RWPE2 (cell line): ENCODE measurements at regions not wholly inside any gene's neighbourhood (a gene's known extent, or its start where the extent isn't known, plus 50 kb on each side); places are given as distances from the start of the nearest gene placed in this dataset.

Experiments
- ATAC-seq: fragments of 200-7000 bp; cut with Tn5 transposase; 3 replicates; pipeline ENCODE4 v1.9.1; 2021; ENCODE audit warnings: low read depth
- DNase-seq: peaks from one replicate; pipeline ENCODE4 v3.0.0-alpha.2; 2020; ENCODE audit warnings: low spot score
- H3K27ac ChIP-seq: fragments of 450-650 bp; 2 replicates; pipeline ENCODE4 v1.5.1; 2017; ENCODE audit warnings: mild to moderate bottlenecking; ENCODE audit not compliant: poor library complexity, severe bottlenecking
- H3K27me3 ChIP-seq: fragments of 250-450 bp; sonication (Bioruptor Pico); 2 replicates; pipeline ENCODE4 v1.5.1; 2021; ENCODE audit warnings: mild to moderate bottlenecking, moderate library complexity; ENCODE audit not compliant: insufficient read depth, poor library complexity, severe bottlenecking
- H3K36me3 ChIP-seq: fragments of 250-450 bp; sonication (Bioruptor Pico); 2 replicates; pipeline ENCODE4 v1.5.1; 2020; ENCODE audit warnings: low read depth, mild to moderate bottlenecking, moderate library complexity
- H3K4me1 ChIP-seq: fragments of 250-450 bp; sonication (Bioruptor Pico); 2 replicates; pipeline ENCODE4 v1.5.1; 2021; ENCODE audit warnings: mild to moderate bottlenecking, moderate library complexity; ENCODE audit not compliant: insufficient read depth, poor library complexity, severe bottlenecking
- H3K4me3 ChIP-seq: fragments of 250-450 bp; sonication (Bioruptor Pico); 2 replicates; pipeline ENCODE4 v1.5.1; 2021; ENCODE audit warnings: mild to moderate bottlenecking, moderate library complexity; ENCODE audit not compliant: severe bottlenecking
- H3K9me3 ChIP-seq: fragments of 250-450 bp; sonication (Bioruptor Pico); 2 replicates; pipeline ENCODE4 v1.5.1; 2021; ENCODE audit warnings: mild to moderate bottlenecking, moderate library complexity; ENCODE audit not compliant: severe bottlenecking
- CTCF ChIP-seq: fragments of 450-650 bp; IDR thresholded peaks from one replicate; pipeline ENCODE4 v1.5.1; 2017; ENCODE audit warnings: mild to moderate bottlenecking, moderate library complexity; ENCODE audit not compliant: poor library complexity, severe bottlenecking

- TF ChIP-seq CTCF: no peak
- no peak overlapping the region for H3K27ac ChIP-seq
Observed at GRCh38 chr10:130474591-130474990, 338.4 kb downstream of the GLRX3 start.

GRCh38 chr10:130477360-130477759 lies 341.2 kb downstream of the GLRX3 start:
- H3K4me1 ChIP-seq: no peaks in the 10 kb centered on the region
- H3K27ac ChIP-seq: no peak overlapping the region
- ATAC-seq (no peak), DNase-seq (no peak)
- no peaks in the 10 kb centered on the region for H3K36me3 ChIP-seq
- no peak for TF ChIP-seq CTCF
- H3K4me3 ChIP-seq: no peak overlapping the region
- no peaks in the 10 kb centered on the region for H3K27me3 ChIP-seq
- H3K9me3 ChIP-seq: no peaks in the 10 kb centered on the region

More at GRCh38 chr10:130474591-130474990, 338.4 kb downstream of the GLRX3 start:
- H3K9me3 ChIP-seq: no peaks in the 10 kb centered on the region
- H3K4me1 ChIP-seq: no peaks in the 10 kb centered on the region
- no peak for DNase-seq
- H3K36me3 ChIP-seq: no peaks in the 10 kb centered on the region
- ATAC-seq: no peak
- no peak overlapping the region for H3K4me3 ChIP-seq
- H3K27me3 ChIP-seq: no peaks in the 10 kb centered on the region

- no peaks in the 10 kb centered on the region for H3K27me3 ChIP-seq
- no peaks in the 10 kb centered on the region for H3K4me1 ChIP-seq
- no peak overlapping the region for H3K4me3 ChIP-seq
- TF ChIP-seq CTCF: no peak
- ATAC-seq (no peak), DNase-seq (no peak)
- H3K9me3 ChIP-seq: no peaks in the 10 kb centered on the region
- H3K36me3 ChIP-seq: no peaks in the 10 kb centered on the region
- no peak overlapping the region for H3K27ac ChIP-seq
Observed at GRCh38 chr10:130479146-130479545, 343.0 kb downstream of the GLRX3 start.

- ATAC-seq: no peak
- Histone ChIP-seq H3K4me1 (no peaks in the 10 kb centered on the region), H3K4me3 (no peak overlapping the region), H3K9me3 (no peaks in the 10 kb centered on the region), H3K27ac (no peak overlapping the region), H3K36me3 (no peaks in the 10 kb centered on the region), H3K27me3 (no peaks in the 10 kb centered on the region)
- no peak for DNase-seq
- TF ChIP-seq CTCF: no peak
Observed at GRCh38 chr10:130479926-130480325, 343.7 kb downstream of the GLRX3 start.

GRCh38 chr10:130480491-130480890 lies 344.3 kb downstream of the GLRX3 start:
- Histone ChIP-seq H3K9me3 (no peaks in the 10 kb centered on the region), H3K27me3 (no peaks in the 10 kb centered on the region), H3K27ac (no peak overlapping the region), H3K4me3 (no peak overlapping the region), H3K4me1 (no peaks in the 10 kb centered on the region), H3K36me3 (no peaks in the 10 kb centered on the region)
- DNase-seq (no peak), ATAC-seq (no peak)
- no peak for TF ChIP-seq CTCF
